Anterior cingulate cortex (tissue), 58 donors: ENCODE measurements at regions not wholly inside any gene's neighbourhood (a gene's known extent, or its start where the extent isn't known, plus 50 kb on each side); places are given as distances from the start of the nearest gene placed in this dataset.
"Not testable (repeated sequence)": the region's sequence is repeated elsewhere in the genome, so short reads cannot be mapped to it uniquely, and the experiment has no call there.

Source experiments
- DNase-seq, 58 donors: peaks; one replicate each; lab custom pipeline; 2025; lab: John Stamatoyannopoulos, UW

GRCh38 chr9:89850153-89850552, 245.3 kb downstream of the GADD45G start:
- DNase-seq: no peak

- peak in 16 of 58 donors; percentile 4 to 54 (median 20) for DNase-seq
Observed at GRCh38 chr9:89850631-89851325, 246.0 kb downstream of the GADD45G start.

DNA sequence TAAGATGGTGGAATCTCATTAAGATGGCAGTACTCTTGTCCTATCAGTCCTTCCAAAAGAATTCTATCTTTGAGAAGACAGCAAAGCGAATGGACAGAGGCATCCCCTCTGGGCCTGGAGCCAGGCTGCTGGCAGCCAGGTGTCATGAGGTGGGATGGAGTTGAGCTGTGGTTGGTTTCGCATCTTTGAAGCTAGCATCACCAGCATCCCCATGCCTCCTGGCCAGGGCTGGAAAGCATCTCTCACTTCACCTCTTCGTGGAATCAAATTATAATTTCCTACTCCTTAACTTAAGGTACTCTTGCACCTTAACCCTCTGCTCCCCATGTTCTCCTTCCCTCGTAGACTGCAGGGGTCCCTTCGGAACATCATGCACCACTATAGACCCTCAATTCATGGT, 248.3 kb downstream of the GADD45G start:
- DNase-seq: no peak

GRCh38 chr9:89853931-89854330, 249.1 kb downstream of the GADD45G start:
- DNase-seq: no peak

GRCh38 chr9:89854715-89855475, 250.1 kb downstream of the GADD45G start:
- no peak for DNase-seq

DNA sequence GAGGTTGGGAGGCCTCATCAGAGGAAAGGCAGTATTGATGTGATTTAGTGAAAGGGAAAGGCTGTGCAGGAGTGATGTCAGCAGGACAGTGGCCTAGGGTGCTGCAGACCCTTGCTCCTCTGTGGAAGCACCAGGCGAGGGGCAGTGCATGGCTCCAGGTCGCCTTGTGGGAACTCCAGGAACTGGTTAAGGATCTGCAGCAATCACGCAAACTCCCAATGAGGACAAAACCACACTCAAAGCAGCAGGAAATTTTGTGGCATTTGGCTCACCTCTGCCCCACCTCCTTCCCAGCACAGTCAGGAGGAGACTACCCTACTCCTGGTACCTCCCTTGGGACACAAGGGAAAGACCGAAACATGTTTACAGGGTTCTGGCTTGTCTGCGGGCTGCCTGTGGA, 251.5 kb downstream of the GADD45G start:
- DNase-seq: not testable (repeated sequence)

- not testable (repeated sequence) for DNase-seq
Observed at GRCh38 chr9:89856950-89857349, 252.1 kb downstream of the GADD45G start.

GRCh38 chr9:89859842-89860241, 255.0 kb downstream of the GADD45G start:
- not testable (repeated sequence) for DNase-seq

DNA sequence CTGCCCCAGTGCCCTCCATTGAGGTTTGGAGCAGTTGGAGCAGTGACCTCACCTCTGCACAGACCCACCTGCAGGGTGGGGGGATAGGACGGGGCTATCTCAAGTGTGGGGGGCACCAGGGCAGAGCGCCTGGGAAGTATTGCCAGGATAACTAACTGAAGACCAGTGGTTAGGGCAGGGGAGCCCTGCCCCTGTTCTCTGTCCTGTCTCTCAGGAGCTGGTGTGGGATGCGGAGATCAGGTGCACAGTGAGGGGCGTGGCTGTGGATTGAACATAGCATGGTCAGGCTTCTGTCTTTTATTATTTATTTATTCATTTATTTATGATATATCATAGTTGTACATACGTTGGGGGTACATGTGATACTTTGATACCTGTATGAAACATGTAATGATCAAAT, 256.6 kb downstream of the GADD45G start:
- DNase-seq: not testable (repeated sequence)

DNA sequence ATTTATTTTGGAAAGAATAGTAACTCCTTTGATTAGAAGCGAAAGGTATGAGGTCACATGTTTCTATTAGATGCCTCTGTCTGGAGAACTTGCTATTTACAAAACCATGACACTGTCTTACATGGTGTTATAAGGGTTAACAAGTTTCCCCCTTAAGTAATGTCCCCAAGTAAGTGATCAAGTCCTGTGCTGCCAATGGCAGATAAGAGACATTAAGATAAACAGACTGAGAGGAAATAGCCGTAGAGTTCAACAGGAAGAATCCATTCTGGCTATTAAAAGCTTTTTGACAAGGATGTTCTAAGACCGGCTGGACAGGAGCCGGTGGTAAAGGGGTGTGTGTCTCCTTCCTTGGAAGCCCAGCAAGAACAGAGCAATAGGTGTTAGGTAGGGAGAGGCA, 257.5 kb downstream of the GADD45G start:
- DNase-seq: no peak

DNA sequence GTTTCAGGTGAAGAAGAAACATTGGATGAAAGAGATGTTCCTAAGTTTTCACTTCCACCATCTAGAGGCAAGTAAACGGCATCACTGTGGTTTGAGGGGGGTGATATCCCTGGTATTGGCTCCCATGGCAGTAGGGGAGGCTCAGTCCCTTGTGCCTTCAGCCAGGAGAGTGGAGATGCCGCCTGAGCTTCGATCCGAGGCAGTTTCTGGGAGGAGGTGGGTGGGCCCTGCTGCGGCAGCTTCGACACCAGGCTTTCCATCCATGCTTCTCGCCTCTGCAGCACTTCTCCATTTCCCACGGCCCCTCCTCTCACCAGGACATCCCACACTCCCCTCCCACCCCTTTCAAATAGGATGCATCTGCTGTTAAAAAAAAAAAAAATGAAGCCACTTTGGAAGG, 258.3 kb downstream of the GADD45G start:
- no peak for DNase-seq

DNA sequence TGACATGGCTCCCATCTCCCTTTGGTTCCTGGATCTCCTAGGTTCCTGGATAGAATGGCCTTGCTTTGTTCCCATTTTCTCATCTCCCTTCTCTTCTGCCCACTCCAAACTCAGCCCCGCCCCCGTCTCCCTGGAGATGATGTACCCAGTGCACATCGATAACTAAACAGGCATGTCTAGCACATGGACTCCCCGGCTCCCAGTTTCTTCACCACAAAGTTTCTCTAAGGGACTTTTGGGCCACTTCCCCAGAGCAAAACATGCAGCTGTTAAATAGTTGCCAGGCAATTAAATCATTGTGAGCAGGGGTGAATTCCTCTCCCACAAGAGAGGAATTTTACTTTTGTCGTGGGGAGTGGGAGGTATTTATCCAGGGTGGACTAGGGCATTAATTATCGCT, 259.0 kb downstream of the GADD45G start:
- no peak for DNase-seq

- DNase-seq: no peak
Observed at GRCh38 chr9:89864257-89864656, 259.4 kb downstream of the GADD45G start.

DNA sequence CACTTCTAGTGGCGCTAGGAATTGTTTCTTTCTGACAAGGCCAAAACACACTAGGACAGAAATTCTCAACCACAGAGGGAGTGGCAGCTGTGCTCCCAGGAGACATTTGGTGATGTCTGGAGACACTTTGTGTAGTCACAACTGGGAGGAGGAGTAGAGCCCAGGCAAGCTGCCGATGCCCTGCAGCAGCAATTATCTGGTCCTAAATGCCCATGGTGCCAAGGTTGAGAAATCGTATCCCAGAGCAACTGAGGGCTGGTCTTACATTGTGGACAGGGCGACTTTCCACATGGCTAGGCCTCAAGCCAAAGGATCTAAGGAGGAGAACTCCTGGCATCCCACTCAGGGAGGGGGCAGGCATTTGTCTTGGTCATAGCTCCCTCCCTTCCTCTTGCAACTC, 259.9 kb downstream of the GADD45G start:
- DNase-seq: no peak

DNA sequence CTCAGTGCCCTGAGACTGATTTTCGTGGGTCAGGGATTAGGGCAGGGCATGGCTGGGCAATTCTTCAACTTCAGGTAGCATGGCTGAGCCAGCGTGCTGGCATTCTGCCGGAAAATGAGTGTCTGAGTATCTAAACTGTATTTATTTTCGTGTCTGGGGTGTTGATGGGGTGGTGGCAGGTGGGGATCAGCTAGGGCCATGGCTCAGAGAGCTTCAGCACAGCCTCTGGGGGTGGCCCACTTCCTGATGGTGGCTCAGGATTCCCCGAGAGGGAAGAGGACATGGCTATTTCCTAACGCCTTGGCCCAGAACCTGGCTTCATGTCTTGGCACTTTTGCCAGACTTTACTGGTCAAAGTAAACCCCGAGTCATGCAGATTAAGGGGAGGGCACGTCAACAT, 260.5 kb downstream of the GADD45G start:
- DNase-seq: no peak

DNA sequence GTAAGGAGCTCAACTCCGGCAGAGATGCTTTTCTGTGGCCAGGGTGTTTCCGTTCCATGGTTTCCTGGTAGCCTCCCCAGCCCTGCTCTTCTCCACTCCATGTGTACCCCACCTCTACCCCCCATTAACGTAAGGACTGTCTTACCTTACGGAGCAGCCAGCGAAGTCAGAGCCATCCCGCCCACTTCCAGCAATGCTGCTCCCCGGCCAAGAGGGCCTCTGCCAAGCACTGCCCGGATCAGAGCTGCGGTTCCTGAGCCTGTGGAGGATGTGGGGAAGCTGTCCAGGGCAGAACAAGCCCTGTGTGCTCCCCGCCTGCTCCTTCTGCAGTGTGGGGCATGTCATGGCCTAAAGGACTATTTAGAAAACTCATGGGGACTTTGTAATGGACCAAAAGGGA, 261.2 kb downstream of the GADD45G start:
- no peak for DNase-seq

- no peak for DNase-seq
Observed at GRCh38 chr9:89866701-89867100, 261.9 kb downstream of the GADD45G start.

DNA sequence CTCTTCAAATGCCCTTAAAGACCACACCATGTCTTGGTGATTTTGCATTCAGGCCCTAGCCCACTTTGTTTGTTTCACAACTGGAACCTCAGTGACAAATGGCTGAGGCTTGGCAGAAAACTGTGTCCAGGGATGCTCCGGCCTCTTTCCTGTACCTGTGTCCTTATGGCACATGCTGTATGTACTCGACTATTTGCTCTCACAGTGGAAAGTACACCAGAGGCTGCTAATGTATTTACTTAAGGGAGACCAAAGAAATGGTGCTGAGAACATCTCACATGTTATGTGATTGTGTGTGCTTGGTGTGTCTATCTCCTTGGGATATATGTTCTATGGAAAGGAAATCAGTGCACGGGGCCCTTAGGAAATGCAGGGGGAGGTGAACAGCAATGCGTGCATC, 263.3 kb downstream of the GADD45G start:
- no peak for DNase-seq

DNA sequence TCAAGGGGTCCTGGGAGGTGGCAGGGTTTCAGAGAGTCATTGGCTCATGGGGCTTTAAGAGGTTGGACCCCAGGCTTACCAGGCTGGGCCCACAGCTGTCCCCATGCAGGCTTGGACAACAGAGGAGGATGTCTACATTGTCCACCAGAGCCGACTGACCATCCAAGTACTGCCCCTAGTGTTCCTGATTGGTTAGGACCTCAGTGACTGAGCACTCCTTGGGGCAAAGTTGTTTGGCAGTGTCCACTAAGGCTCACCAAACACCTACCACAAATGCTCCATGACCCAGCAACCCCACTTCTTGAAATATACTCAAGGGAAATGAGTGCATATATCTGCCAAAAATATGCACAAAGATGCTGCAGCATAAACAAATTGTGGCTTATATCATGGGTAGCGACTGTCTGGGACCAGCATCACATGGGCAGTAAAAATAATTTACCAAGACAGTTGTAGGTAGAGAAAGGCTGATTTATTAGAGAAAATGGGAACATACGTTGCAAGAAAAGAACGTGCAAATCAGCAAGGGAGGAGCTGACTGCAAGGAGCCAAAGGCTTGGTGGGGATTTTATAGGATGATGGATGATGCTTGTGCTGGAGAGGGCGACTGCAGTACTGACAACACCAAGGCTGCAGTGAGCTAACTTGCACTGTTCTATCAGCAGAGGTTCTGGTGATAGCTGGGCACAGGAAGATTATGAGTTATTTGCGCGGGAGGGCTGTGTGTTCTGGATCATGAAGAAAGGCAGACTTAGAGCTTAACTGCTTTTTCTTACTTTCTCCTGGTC, 265.2 kb downstream of the GADD45G start:
- DNase-seq: no peak

DNA sequence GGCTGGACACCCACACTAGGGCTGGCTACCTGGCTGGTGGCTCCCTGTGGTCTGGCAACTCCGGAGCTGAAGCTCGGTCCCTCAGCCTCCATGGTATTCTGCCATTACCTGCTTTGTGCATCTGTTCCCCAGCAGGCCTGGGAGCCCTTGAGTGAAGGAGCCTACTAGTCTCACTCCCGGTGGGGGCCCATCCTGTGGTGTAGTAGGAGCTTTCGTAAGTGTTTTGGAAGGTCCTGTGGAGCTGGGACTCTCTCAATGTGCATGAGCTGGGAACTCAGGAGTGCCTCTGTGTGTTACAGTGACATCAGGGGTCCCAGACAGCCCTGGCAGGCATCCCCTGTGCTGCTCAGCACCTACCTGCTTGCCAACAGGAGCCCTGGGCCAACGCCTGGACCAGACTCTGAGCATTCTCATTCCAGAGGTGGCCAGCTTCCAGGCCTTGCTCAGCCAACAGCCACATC, 267.1 kb downstream of the GADD45G start:
- DNase-seq: no peak

DNA sequence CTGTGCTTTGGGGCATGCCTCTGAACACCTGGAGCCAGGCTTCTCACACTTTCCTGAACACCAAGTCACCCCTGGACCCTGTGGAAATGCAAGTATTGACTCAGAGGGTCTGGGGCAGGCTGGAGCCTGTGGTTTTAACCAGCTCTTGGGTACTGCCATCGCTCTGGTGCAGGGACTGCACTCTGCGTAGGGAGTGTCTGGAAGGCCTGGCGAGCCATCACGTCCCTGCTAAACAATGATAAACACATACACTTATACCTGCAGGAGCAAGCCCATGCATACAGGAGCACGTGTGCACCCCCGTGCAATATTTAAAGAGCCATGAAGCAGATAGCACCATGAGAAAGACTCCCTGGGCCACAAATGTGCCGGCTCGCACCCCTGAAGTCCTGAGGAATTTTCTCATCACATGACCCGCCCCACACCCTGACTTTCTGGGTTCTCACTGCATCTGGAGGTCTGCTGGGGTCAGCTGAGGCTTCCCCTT, 267.7 kb downstream of the GADD45G start:
- DNase-seq: no peak
